ENCODE measurements at regions not wholly inside any gene's neighbourhood (a gene's known extent, or its start where the extent isn't known, plus 50 kb on each side); places are given as distances from the start of the nearest gene placed in this dataset.

GRCh38 chr7:24227603-24228359 lies 56.2 kb upstream of the NPY start:
- intact Hi-C loops (cut with DNase I): no loop called here
- ATAC-seq: no peak
- DNase-seq: no peak

- intact Hi-C loops (cut with DNase I): no loop called here
- ATAC-seq (no peak), DNase-seq (no peak)
Observed at GRCh38 chr7:24229481-24230226, 54.3 kb upstream of the NPY start.

GRCh38 chr7:24231493-24231892 lies 52.5 kb upstream of the NPY start:
- intact Hi-C loops (cut with DNase I): no loop called here
- no peak for DNase-seq

GRCh38 chr7:24233386-24233785 lies 50.6 kb upstream of the NPY start:
- ATAC-seq: peak in 1 of 2 donors; percentile 29
- intact Hi-C loops (cut with DNase I): no loop called here
- no peak for DNase-seq

More at GRCh38 chr7:24231493-24231892, 52.5 kb upstream of the NPY start:
- peak in 1 of 2 donors; percentile 41 for ATAC-seq
